T-helper 1 cell treated with Interleukin-12 subunit alpha and Interleukin-12 subunit beta and Interleukin-4 antibody, amounts not matched to agents 30 μg/mL and 1 μg/mL, for 36 hours (primary cell): ENCODE measurements at regions not wholly inside any gene's neighbourhood (a gene's known extent, or its start where the extent isn't known, plus 50 kb on each side); places are given as distances from the start of the nearest gene placed in this dataset.

ENCODE experiments used
- H3K27ac Mint-ChIP-seq: one replicate; pipeline ENCODE4 v1.8.0; 2021; ENCODE audit warnings: mild to moderate bottlenecking, mixed read lengths
- H3K27me3 Mint-ChIP-seq: one replicate; pipeline ENCODE4 v1.8.0; 2021; ENCODE audit warnings: low read depth, mixed read lengths
- H3K36me3 Mint-ChIP-seq: one replicate; pipeline ENCODE4 v1.8.0; 2021; ENCODE audit warnings: low read depth, mixed read lengths
- H3K4me1 Mint-ChIP-seq: one replicate; pipeline ENCODE4 v1.8.0; 2021; ENCODE audit warnings: low read depth, mixed read lengths
- H3K4me3 Mint-ChIP-seq: one replicate; pipeline ENCODE4 v1.8.0; 2021; ENCODE audit warnings: mild to moderate bottlenecking, moderate library complexity, mixed read lengths
- H3K9me3 Mint-ChIP-seq: one replicate; pipeline ENCODE4 v1.8.0; 2021; ENCODE audit warnings: mixed read lengths

- peaks cover 40% of the 10 kb centered on the region for H3K4me1 Mint-ChIP-seq
- H3K36me3 Mint-ChIP-seq = peaks cover 2% of the 10 kb centered on the region
- H3K27me3 Mint-ChIP-seq = no peaks in the 10 kb centered on the region
- peak overlapping the region; percentile 89 for H3K27ac Mint-ChIP-seq
- H3K4me3 Mint-ChIP-seq = peak overlapping the region; percentile 77
- no peaks in the 10 kb centered on the region for H3K9me3 Mint-ChIP-seq
Measured at GRCh38 chr9:20043461-20043860, 254.6 kb upstream of the SLC24A2 start.

- Mint-ChIP-seq H3K27ac (peak overlapping the region; percentile 89), H3K27me3 (no peaks in the 10 kb centered on the region), H3K36me3 (peaks cover 2% of the 10 kb centered on the region), H3K4me1 (peaks cover 40% of the 10 kb centered on the region), H3K4me3 (peak overlapping the region; percentile 77), H3K9me3 (no peaks in the 10 kb centered on the region)
Measured at GRCh38 chr9:20043035-20043434, 254.2 kb upstream of the SLC24A2 start.

- Mint-ChIP-seq H3K4me3 (no peak overlapping the region), H3K9me3 (no peaks in the 10 kb centered on the region), H3K27me3 (no peaks in the 10 kb centered on the region), H3K27ac (peak overlapping the region; percentile 89), H3K36me3 (peaks cover 2% of the 10 kb centered on the region), H3K4me1 (peaks cover 40% of the 10 kb centered on the region)
Measured at GRCh38 chr9:20042128-20042711, 253.4 kb upstream of the SLC24A2 start.

GRCh38 chr9:20041697-20042081 is 252.9 kb upstream of the SLC24A2 start:
- peaks cover 2% of the 10 kb centered on the region for H3K36me3 Mint-ChIP-seq
- peaks cover 39% of the 10 kb centered on the region for H3K4me1 Mint-ChIP-seq
- H3K27ac Mint-ChIP-seq = no peak overlapping the region
- no peak overlapping the region for H3K4me3 Mint-ChIP-seq
- no peaks in the 10 kb centered on the region for H3K27me3 Mint-ChIP-seq
- no peaks in the 10 kb centered on the region for H3K9me3 Mint-ChIP-seq

- Mint-ChIP-seq H3K4me1 (peaks cover 35% of the 10 kb centered on the region), H3K9me3 (no peaks in the 10 kb centered on the region)
Measured at GRCh38 chr9:20040991-20041696, 252.3 kb upstream of the SLC24A2 start.

GRCh38 chr9:20037699-20038098 is 248.9 kb upstream of the SLC24A2 start:
- Mint-ChIP-seq H3K36me3 (no peaks in the 10 kb centered on the region), H3K27me3 (no peaks in the 10 kb centered on the region), H3K9me3 (no peaks in the 10 kb centered on the region), H3K4me3 (no peak overlapping the region), H3K4me1 (peaks cover 11% of the 10 kb centered on the region), H3K27ac (no peak overlapping the region)

More at GRCh38 chr9:20040991-20041696, 252.3 kb upstream of the SLC24A2 start:
- Mint-ChIP-seq H3K36me3 (no peaks in the 10 kb centered on the region), H3K27ac (peak overlapping the region; percentile 15), H3K4me3 (no peak overlapping the region), H3K27me3 (no peaks in the 10 kb centered on the region)

- Mint-ChIP-seq H3K4me3 (no peak overlapping the region), H3K27me3 (no peaks in the 10 kb centered on the region), H3K27ac (no peak overlapping the region), H3K9me3 (no peaks in the 10 kb centered on the region), H3K36me3 (no peaks in the 10 kb centered on the region), H3K4me1 (peaks cover 5% of the 10 kb centered on the region)
Measured at GRCh38 chr9:20033511-20033910, 244.7 kb upstream of the SLC24A2 start.

GRCh38 chr9:20032413-20033006 is 243.7 kb upstream of the SLC24A2 start:
- H3K27ac Mint-ChIP-seq = no peak overlapping the region
- H3K4me1 Mint-ChIP-seq = peaks cover 5% of the 10 kb centered on the region
- no peak overlapping the region for H3K4me3 Mint-ChIP-seq
- H3K9me3 Mint-ChIP-seq = no peaks in the 10 kb centered on the region
- H3K27me3 Mint-ChIP-seq = no peaks in the 10 kb centered on the region
- H3K36me3 Mint-ChIP-seq = no peaks in the 10 kb centered on the region

- Mint-ChIP-seq H3K4me3 (no peak overlapping the region), H3K9me3 (no peaks in the 10 kb centered on the region), H3K27ac (no peak overlapping the region), H3K27me3 (no peaks in the 10 kb centered on the region), H3K4me1 (peaks cover 5% of the 10 kb centered on the region), H3K36me3 (no peaks in the 10 kb centered on the region)
Measured at GRCh38 chr9:20031836-20032235, 243.0 kb upstream of the SLC24A2 start.

- Mint-ChIP-seq H3K9me3 (no peaks in the 10 kb centered on the region), H3K27ac (no peak overlapping the region), H3K36me3 (no peaks in the 10 kb centered on the region), H3K27me3 (no peaks in the 10 kb centered on the region), H3K4me3 (no peak overlapping the region), H3K4me1 (peaks cover 5% of the 10 kb centered on the region)
Measured at GRCh38 chr9:20030671-20031070, 241.8 kb upstream of the SLC24A2 start.

GRCh38 chr9:20030221-20030620 is 241.4 kb upstream of the SLC24A2 start:
- no peak overlapping the region for H3K4me3 Mint-ChIP-seq
- no peak overlapping the region for H3K27ac Mint-ChIP-seq
- peaks cover 5% of the 10 kb centered on the region for H3K4me1 Mint-ChIP-seq
- H3K27me3 Mint-ChIP-seq = no peaks in the 10 kb centered on the region
- H3K36me3 Mint-ChIP-seq = no peaks in the 10 kb centered on the region
- H3K9me3 Mint-ChIP-seq = no peaks in the 10 kb centered on the region

- no peaks in the 10 kb centered on the region for H3K9me3 Mint-ChIP-seq
Measured at GRCh38 chr9:20028849-20029231, 240.0 kb upstream of the SLC24A2 start.

GRCh38 chr9:20028192-20028848 is 239.5 kb upstream of the SLC24A2 start:
- no peak overlapping the region for H3K27ac Mint-ChIP-seq

More at GRCh38 chr9:20028849-20029231, 240.0 kb upstream of the SLC24A2 start:
- Mint-ChIP-seq H3K4me1 (peaks cover 5% of the 10 kb centered on the region), H3K36me3 (no peaks in the 10 kb centered on the region), H3K27me3 (no peaks in the 10 kb centered on the region), H3K27ac (no peak overlapping the region), H3K4me3 (no peak overlapping the region)

GRCh38 chr9:20023961-20024571 is 235.2 kb upstream of the SLC24A2 start:
- H3K4me3 Mint-ChIP-seq = no peak overlapping the region
- no peak overlapping the region for H3K27ac Mint-ChIP-seq
- H3K9me3 Mint-ChIP-seq = no peaks in the 10 kb centered on the region
- no peaks in the 10 kb centered on the region for H3K4me1 Mint-ChIP-seq
- no peaks in the 10 kb centered on the region for H3K36me3 Mint-ChIP-seq
- no peaks in the 10 kb centered on the region for H3K27me3 Mint-ChIP-seq

More at GRCh38 chr9:20028192-20028848, 239.5 kb upstream of the SLC24A2 start:
- Mint-ChIP-seq H3K4me1 (peaks cover 2% of the 10 kb centered on the region), H3K27me3 (no peaks in the 10 kb centered on the region), H3K9me3 (no peaks in the 10 kb centered on the region), H3K4me3 (no peak overlapping the region), H3K36me3 (no peaks in the 10 kb centered on the region)
